Stimulated activated CD4-positive, alpha-beta T cell treated with anti-CD3 and anti-CD28 coated beads, Interleukin-2, amount 100 ng/mL, for 48 hours (primary cell): ENCODE measurements at regions not wholly inside any gene's neighbourhood (a gene's known extent, or its start where the extent isn't known, plus 50 kb on each side); places are given as distances from the start of the nearest gene placed in this dataset.

Experiments used
- DNase-seq, 2 donors: peaks; one replicate each; pipeline ENCODE4 v3.0.0-alpha.2; 2020

GRCh38 chr3:118550556-118550955 is 484.1 kb downstream of the IGSF11 start:
- no peak for DNase-seq

- no peak for DNase-seq
Observed at GRCh38 chr3:118554148-118554838, 480.4 kb downstream of the IGSF11 start.

- DNase-seq: no peak
Observed at GRCh38 chr3:118556983-118557382, 477.7 kb downstream of the IGSF11 start.

DNA sequence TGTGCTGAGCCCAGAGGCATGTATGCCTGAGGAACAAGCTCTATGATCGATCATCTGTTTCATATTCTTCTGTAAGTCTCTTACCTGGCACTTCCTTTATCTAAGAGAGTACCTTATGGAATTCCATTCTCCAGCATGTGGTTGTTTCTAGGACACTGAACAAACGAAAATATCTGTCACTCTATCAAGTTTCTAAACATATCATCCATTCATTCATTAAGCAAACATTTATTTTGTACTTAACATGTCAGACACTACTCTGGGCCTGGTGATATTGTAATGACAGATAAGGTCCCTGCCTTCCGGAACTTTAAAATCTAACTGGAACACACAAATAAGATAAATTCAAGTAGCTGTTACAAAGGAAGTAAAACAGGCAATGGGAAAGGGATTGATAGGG is 477.1 kb downstream of the IGSF11 start:
- DNase-seq: no peak

DNA sequence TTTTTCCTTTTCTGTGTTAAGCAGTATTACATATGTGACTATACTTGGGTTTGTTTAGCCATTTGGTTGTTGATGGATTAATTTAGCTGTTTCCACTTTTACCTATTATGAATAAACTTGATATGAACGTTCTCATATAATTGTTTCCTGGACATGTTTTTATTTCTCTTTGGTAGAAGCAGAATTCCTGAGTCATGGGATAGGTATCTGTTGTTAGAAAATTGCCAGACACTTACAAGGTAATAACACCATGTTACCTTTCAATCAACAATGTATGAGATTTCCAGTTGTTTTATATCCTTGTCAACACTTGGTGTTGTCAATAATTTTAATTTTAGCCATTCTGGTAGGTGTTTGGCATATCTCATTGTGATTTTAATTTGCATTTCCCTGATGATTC is 475.4 kb downstream of the IGSF11 start:
- no peak for DNase-seq

GRCh38 chr3:118564800-118565199 is 469.8 kb downstream of the IGSF11 start:
- DNase-seq: no peak

GRCh38 chr3:118573912-118574311 is 460.7 kb downstream of the IGSF11 start:
- DNase-seq: no peak

DNA sequence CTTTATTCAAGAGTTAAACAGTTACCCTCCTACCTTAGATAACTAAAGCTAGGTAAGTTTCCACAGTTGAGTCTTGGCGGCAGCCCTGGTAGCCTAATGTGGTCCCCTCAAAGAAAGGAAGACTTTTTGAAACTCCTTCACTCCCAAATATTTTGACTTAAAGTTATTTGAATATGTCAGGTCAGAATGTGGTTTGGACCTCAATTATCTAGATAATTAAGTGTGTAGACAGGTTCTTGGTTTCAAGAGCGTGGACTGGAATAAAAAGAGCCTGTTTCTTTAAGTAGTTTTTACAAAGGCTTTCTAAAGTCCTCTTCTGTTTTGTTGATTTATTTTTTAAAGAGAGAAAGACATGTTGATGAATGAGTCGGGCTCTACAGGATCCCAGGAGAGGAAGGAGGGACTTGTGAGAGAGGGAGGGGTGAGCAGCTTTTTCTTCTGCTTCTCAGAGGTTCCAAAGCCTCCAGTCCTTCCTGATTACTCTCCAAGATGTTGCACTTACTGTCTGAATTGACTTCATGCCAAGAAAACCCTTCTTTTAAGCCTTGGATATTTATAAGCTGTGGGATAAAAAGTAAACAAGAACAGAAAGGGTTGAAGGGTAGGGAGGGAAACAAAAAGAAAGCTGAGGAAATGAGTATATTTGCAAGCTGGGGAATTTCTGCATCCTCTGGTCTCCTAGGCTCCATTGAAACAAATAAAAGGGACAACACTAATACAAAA is 457.4 kb downstream of the IGSF11 start:
- no peak for DNase-seq

GRCh38 chr3:118578559-118578958 is 456.1 kb downstream of the IGSF11 start:
- no peak for DNase-seq

GRCh38 chr3:118587037-118587741 is 447.5 kb downstream of the IGSF11 start:
- no peak for DNase-seq

GRCh38 chr3:118587847-118588246 is 446.8 kb downstream of the IGSF11 start:
- no peak for DNase-seq

DNA sequence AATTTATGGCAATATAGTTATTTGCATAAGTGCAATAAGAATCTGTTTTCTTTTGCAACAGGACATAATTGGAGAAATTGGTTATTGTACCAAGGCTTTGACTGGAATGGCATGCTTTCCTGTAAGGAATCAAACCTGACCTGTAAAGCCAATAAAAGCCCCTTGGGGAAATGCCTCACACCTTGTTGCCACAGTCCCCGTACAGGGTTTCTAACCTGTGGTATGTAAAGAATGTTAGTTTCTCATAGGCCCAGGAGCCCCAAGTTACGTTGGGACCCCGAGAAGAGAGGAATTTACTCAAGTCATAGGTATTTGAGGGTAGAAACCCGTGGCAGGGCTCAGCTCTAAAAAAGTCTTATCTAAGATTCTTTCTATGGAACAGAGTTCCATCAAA is 441.4 kb downstream of the IGSF11 start:
- no peak for DNase-seq

- no peak for DNase-seq
Observed at GRCh38 chr3:118597184-118597583, 437.5 kb downstream of the IGSF11 start.

GRCh38 chr3:118607915-118608820 is 426.5 kb downstream of the IGSF11 start:
- DNase-seq: no peak

DNA sequence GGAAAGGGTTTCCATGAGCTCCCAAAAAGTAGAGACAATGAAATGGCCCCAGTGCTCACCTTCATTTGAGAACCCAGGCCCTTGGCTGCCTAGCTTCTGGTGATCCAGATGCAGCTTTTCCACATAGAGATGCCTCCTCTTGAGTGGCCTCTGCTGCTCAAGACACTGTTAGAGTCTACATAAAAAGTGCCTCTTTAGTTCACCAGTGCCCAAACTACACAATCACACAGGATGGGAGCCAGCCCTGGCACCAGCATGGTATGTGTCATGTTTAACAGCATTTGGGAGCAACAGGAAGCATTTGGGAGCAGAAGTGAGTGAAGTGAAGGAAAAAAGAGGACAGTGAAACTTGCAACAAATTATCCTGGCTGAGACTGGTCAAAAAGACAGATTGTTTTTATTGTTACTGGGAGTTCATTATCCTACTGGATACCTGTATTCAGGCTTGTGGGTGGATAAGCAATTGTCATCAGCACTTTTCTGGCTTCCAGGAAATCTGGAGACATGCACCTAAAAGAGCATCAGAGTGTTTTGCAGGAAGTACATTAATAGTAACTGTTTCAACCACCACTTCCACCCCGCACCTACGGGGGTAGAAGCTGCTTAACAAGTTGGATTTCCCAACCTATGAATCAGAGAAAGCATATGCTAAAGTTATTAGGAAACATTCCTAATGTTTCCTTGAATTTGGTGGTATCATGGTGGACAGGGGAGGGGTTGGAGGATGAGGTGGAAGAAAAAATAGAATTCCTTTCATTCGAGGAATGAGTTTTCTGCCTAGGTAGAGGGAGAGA is 416.2 kb downstream of the IGSF11 start:
- no peak for DNase-seq

DNA sequence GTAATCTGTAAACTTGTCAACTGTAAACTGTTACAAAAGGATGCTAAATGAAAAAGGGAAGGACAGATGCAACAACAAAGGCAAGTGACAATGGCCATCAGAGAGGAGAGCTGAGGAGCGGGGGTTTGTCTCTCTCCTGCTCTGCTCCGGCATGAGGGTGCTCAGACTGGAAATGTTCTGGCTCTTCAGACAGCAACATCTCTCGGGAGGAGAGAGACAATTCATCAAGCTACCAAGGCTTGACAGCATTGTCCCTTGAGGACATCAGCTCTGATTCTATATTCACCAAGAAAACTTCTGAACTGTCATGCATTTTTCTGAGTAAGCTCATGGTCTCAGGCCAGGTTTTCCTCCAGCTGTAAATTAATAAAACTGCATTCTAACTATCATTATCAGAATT is 408.2 kb downstream of the IGSF11 start:
- DNase-seq: no peak

DNA sequence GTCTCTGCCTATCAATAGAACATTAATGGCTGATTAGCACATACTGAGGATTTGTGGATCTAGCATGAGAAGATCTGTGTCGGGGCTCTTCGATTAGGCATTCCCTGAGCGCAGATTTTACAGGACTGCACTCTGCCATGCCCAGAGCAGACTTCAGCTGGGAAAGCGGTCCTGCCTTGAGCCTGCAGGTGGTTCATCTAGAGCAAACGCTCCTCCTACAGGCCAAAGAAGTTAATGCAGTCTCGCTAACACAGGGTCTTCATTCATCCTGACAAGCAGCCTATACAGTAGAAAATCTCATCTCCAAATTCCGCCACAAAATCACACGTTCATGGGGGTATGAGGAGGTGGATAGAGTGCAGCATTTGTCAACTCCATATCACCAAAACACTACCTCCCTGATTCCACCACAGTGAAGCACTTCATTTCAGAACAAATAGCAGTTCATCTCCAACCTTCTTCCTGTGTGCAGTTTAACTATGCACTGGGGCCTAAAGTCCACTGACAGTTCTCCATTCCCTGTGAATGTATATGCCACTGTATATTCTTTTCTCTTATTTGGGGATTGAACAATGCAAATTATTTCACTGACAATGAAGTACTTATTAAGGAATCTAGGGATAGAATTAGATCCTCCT is 405.8 kb downstream of the IGSF11 start:
- peak; percentile 14 to 15 for DNase-seq

GRCh38 chr3:118629821-118630220 is 404.8 kb downstream of the IGSF11 start:
- DNase-seq: no peak

DNA sequence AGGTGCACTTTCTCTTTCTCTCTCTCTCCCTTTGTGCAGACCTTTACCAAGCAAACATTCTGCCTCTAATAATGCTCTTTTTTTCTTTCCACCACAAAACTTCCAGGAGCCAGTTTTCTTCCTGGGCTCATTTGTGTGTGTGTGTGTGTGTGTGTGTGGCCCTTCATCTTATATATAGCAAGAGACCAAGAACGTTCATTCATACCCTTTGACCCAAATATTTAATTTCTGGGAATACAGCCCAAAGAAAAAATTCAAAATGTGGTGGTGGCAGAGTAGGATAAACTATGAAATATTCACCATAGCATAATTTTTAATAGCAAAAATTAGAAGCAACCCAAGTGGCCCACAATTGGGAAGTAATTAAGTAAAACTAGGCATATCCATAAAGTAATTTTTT is 398.9 kb downstream of the IGSF11 start:
- no peak for DNase-seq

GRCh38 chr3:118636841-118637240 is 397.8 kb downstream of the IGSF11 start:
- DNase-seq: no peak

DNA sequence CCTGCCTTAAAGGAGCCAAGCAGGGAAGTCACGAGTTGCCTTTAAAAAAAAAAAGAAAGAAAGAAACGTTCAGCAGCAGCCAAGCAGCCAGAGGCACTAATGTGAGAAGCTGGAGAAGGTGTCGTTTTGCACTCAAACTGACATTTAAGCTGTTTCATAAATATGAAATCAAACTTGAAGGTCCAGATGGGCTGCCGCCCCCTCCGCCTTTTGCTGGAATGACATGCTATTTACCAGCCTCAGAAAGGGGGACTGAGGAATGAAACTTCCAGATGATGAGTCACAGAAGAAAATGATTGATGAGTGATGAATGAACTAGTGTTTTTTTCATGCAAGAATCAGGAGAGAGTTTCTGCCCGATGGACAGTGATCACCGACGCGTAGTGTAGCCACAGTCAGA is 396.8 kb downstream of the IGSF11 start:
- DNase-seq: no peak

GRCh38 chr3:118641608-118642007 is 393.0 kb downstream of the IGSF11 start:
- no peak for DNase-seq
